AG04449 (cell line): ENCODE measurements at regions not wholly inside any gene's neighbourhood (a gene's known extent, or its start where the extent isn't known, plus 50 kb on each side); places are given as distances from the start of the nearest gene placed in this dataset.

Experiments used
- CTCF ChIA-PET: fragments of 350-600 bp; formaldehyde crosslinking; extraction: SDS; loops from one replicate; lab custom pipeline; 2021; ENCODE audit warnings: antibody characterized with exemption; lab: Yijun Ruan, JAX
- POLR2A ChIA-PET: fragments of 400-600, 350-600 bp; formaldehyde crosslinking; extraction: SDS; loops from one replicate; lab custom pipeline; 2020; ENCODE audit warnings: antibody characterized with exemption, inconsistent platforms; lab: Yijun Ruan, JAX
- DNase-seq: peaks from one replicate; pipeline ENCODE4 v3.0.0-alpha.2; 2010; ENCODE audit warnings: low read depth, low spot score
- H3K4me3 ChIP-seq: 2 replicates; pipeline ENCODE4 v1.5.1; 2011; ENCODE audit warnings: low read depth, mild to moderate bottlenecking, control low read depth, low read length
- TF ChIP-seq, protein P1 (sequence below): IDR thresholded peaks from one replicate; pipeline ENCODE4 v1.5.1; 2011; ENCODE audit warnings: mild to moderate bottlenecking, moderate library complexity, low read length, control low read depth, inconsistent platforms; ENCODE audit not compliant: insufficient read depth; ENCODE audit errors: missing control alignments

DNA sequence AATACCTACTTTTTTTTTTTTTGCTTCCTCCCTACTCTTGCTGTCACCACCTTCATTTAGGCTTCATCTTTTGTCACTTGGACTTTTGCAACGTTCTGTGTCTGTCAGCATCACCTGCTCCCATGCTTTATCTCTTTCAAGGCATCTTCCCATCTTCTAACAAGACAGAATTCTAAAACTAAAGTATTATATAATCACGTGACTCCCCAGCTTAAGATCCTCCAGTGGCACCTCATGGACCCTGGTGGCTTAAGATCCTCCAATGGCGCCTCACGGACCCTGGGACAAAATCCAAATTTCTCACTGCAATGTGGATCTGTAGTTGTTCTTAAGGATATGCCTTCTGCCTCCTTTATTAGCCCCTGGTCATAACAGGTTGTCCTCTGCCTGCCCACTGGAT is 248.2 kb upstream of the SORL1-AS1 start:
- no peak for DNase-seq
- CTCF ChIA-PET: interaction anchor here (1.0 kb wide), 1 partner anchor 46 kb away, joined by 3 read pairs; no protein-coding TSS in a partner anchor
- TF ChIP-seq, protein P1, sequence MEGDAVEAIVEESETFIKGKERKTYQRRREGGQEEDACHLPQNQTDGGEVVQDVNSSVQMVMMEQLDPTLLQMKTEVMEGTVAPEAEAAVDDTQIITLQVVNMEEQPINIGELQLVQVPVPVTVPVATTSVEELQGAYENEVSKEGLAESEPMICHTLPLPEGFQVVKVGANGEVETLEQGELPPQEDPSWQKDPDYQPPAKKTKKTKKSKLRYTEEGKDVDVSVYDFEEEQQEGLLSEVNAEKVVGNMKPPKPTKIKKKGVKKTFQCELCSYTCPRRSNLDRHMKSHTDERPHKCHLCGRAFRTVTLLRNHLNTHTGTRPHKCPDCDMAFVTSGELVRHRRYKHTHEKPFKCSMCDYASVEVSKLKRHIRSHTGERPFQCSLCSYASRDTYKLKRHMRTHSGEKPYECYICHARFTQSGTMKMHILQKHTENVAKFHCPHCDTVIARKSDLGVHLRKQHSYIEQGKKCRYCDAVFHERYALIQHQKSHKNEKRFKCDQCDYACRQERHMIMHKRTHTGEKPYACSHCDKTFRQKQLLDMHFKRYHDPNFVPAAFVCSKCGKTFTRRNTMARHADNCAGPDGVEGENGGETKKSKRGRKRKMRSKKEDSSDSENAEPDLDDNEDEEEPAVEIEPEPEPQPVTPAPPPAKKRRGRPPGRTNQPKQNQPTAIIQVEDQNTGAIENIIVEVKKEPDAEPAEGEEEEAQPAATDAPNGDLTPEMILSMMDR: no peak
- POLR2A ChIA-PET: no interaction called here
- no peak overlapping the region for H3K4me3 ChIP-seq

DNA sequence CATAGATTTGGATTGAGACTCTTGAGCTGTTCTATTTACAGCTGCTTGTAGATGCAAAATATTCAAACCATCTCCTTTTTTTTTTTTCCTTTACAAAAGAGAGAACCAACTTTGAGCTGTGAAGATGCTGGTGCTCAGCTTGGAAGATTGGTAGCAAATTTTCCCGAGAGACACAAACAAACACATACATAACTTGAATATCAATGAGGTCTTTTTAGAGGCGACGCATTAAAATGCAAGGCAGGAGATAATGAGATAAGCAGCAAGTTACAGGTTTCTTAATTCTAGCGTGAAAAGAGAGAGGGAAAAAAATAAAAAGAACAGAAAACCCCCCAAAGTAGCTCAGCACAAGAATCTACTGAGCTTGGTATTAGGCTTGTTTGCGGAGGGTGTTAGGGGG is 247.0 kb upstream of the SORL1-AS1 start:
- CTCF ChIA-PET: interaction anchor here (0.6 to 1.4 kb wide), 3 partner anchors 11 to 22 kb away, joined by 3 to 4 read pairs (median 3); no protein-coding TSS in a partner anchor
- TF ChIP-seq, protein P1: no peak
- POLR2A ChIA-PET: no interaction called here
- no peak for DNase-seq
- no peak overlapping the region for H3K4me3 ChIP-seq

DNA sequence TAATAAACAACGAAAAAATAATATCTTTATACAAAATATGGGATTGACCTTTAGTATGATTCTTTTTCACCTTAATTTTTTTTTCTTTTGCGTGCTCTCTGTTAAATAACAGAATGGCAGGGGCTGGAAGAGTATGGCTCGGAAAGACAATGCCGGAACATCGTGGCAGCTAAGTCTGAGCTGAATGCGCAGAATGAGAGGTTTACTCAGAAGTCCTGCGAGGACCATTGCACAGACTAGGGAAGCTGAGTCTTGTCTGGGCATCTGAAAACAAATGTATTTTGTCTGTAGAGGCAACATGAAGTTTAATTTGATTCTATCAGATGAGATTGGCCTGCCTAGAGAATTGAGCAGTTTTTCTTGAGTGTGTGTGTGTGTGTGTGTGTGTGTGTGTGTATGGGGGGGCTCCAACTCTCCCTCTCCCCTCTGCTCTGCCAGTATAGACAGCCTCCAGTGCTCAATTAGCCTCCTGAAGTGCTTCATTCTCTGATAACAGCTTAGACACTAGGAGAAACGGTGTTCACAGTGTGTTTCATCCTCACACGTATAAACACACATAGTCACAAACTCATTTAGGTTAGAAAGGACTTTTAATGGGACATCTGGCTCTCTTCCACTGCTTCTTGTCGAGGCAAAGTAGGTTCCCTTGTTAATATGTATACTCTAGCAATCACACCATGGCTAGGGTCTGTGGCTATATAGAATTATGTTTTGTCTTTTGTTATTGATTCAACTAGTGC is 244.3 kb upstream of the SORL1-AS1 start:
- DNase-seq: no peak
- no peak overlapping the region for H3K4me3 ChIP-seq
- ChIA-PET POLR2A (no interaction called here), CTCF (interaction anchor here (1.1 to 1.4 kb wide), 3 partner anchors 9 to 809 kb away, joined by 3 read pairs; no protein-coding TSS in a partner anchor)
- TF ChIP-seq, protein P1: no peak

DNA sequence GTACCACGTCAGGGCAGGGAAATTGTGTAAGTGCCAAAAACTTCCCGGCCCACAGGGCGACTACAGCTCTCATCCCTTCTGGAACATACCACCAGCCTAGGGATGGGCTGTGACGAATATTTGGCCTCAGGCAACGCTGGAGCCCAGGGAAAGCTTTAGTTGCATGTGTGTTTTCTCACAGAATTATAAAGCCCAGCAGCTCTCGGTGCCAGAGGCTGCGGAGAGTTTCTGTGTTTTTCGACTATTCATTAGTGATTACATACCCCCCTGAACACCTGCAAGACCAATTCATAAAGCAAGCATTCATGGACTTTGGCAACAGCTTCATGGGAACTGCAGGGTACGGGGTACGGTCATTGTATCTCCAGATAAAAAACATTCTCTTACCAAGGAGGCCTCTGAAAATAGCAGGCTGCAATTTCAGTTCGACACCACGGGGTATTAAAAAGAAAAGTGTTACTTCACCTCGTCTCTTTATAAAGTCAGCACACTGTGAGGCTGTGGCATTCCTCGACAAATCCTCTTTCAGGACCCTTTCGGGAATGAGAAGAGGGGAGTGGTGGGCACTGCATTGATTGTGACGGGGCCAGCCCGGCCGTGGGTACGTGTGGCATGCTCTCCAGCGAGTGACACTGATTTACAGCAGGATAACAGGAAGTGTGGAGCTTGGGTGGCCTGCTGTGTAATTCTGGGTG is 243.6 kb upstream of the SORL1-AS1 start:
- ChIA-PET POLR2A (no interaction called here), CTCF (interaction anchor here (1.1 to 1.3 kb wide), 2 partner anchors 41 to 810 kb away, joined by 3 read pairs; no protein-coding TSS in a partner anchor)
- TF ChIP-seq, protein P1: no peak
- no peak overlapping the region for H3K4me3 ChIP-seq
- no peak for DNase-seq

DNA sequence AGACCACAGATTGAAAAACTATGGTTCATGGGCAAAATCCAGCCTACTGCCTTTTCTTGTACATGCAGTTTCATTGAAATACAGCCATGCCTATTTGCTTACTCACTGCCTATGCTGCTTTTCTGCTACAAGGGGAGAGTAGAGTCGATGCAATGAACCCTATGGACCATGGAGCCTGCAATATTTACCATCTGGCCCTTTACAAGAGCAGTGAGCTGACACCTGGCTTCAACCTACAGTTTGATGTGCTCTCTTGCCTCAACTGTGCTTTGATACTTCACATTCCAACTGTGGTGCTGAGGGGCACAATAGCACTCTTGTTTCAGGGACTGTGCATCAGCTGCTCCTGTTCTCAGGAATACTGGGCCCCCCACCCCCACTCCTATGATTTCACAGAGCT is 239.5 kb upstream of the SORL1-AS1 start:
- no peak for DNase-seq
- TF ChIP-seq, protein P1: no peak
- H3K4me3 ChIP-seq: no peak overlapping the region
- POLR2A ChIA-PET: no interaction called here
- CTCF ChIA-PET: no interaction called here
